SJCRH30 (cell line): ENCODE measurements at regions not wholly inside any gene's neighbourhood (a gene's known extent, or its start where the extent isn't known, plus 50 kb on each side); places are given as distances from the start of the nearest gene placed in this dataset.
A peak's percentile ranks its signal among the peaks of the same experiment; 100 is the strongest.

ENCODE experiments used
- DNase-seq, 2 experiments: peaks; one replicate each; pipeline ENCODE4 v3.0.0-alpha.2; 2015 to 2020
- H3K27ac ChIP-seq: fragments of 250-450 bp; sonication (Bioruptor Pico); 2 replicates; pipeline ENCODE4 v1.5.1; 2020; ENCODE audit warnings: mild to moderate bottlenecking, moderate library complexity
- H3K27me3 ChIP-seq: fragments of 250-450 bp; sonication (Bioruptor Pico); 2 replicates; pipeline ENCODE4 v1.5.1; 2020; ENCODE audit warnings: mild to moderate bottlenecking, moderate library complexity
- H3K36me3 ChIP-seq: fragments of 250-450 bp; sonication (Bioruptor Pico); 2 replicates; pipeline ENCODE4 v1.5.1; 2020; ENCODE audit warnings: mild to moderate bottlenecking, moderate library complexity
- H3K4me1 ChIP-seq: fragments of 250-450 bp; sonication (Bioruptor Pico); 2 replicates; pipeline ENCODE4 v1.5.1; 2020; ENCODE audit warnings: mild to moderate bottlenecking, moderate library complexity
- H3K4me3 ChIP-seq: fragments of 250-450 bp; sonication (Bioruptor Pico); 2 replicates; pipeline ENCODE4 v1.5.1; 2020; ENCODE audit warnings: mild to moderate bottlenecking, moderate library complexity
- H3K9me3 ChIP-seq: fragments of 250-450 bp; sonication (Bioruptor Pico); replicated peaks from 2 replicates; pipeline ENCODE4 v1.5.1; 2020; ENCODE audit warnings: mild to moderate bottlenecking, moderate library complexity

DNA sequence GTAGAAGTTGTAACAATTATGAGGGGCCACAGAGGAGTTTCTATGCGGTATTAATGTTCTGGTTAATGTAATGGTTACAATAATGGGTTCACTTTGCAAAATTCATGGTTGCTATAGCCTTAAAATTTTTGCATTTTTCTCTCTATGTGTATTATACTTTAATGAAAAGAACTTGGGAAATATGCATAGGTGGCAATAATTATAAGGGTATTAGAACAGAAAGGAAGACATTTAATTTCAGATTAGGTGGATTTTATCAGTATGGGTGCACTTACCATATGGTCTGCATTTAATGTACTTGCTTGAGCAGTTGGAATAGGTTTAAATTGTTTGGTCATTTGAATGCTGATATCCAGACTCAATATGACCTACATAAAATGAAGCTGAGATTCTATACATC lies 161.6 kb upstream of the TACR1 start:
- no peaks in the 10 kb centered on the region for H3K4me1 ChIP-seq
- H3K36me3 ChIP-seq: no peaks in the 10 kb centered on the region
- H3K9me3 ChIP-seq: 0 out of 2 replicates have a peak, but pooled peaks cover 3% of the 10 kb centered on the region
- DNase-seq: no peak
- H3K27ac ChIP-seq: no peak overlapping the region
- no peaks in the 10 kb centered on the region for H3K27me3 ChIP-seq
- no peak overlapping the region for H3K4me3 ChIP-seq

GRCh38 chr2:75356865-75357264 lies 157.5 kb upstream of the TACR1 start:
- no peaks in the 10 kb centered on the region for H3K4me1 ChIP-seq
- no peak for DNase-seq
- no peaks in the 10 kb centered on the region for H3K36me3 ChIP-seq
- no peaks in the 10 kb centered on the region for H3K27me3 ChIP-seq
- H3K9me3 ChIP-seq: 0 out of 2 replicates have a peak, but pooled peaks cover 3% of the 10 kb centered on the region
- no peak overlapping the region for H3K4me3 ChIP-seq
- H3K27ac ChIP-seq: no peak overlapping the region

- DNase-seq: no peak
- no peaks in the 10 kb centered on the region; the same call in 1 of the 2 replicates for H3K27me3 ChIP-seq
- no peak overlapping the region for H3K4me3 ChIP-seq
- H3K9me3 ChIP-seq: 0 out of 2 replicates have a peak, but pooled peaks cover 3% of the 10 kb centered on the region
- no peaks in the 10 kb centered on the region for H3K36me3 ChIP-seq
- no peak overlapping the region for H3K27ac ChIP-seq
- H3K4me1 ChIP-seq: no peaks in the 10 kb centered on the region
Observed at GRCh38 chr2:75353131-75353530, 153.8 kb upstream of the TACR1 start.

GRCh38 chr2:75348307-75348706 lies 149.0 kb upstream of the TACR1 start:
- Histone ChIP-seq H3K36me3 (no peaks in the 10 kb centered on the region), H3K27ac (no peak overlapping the region)
- DNase-seq: no peak

GRCh38 chr2:75344146-75344545 lies 144.8 kb upstream of the TACR1 start:
- Histone ChIP-seq H3K27me3 (no peaks in the 10 kb centered on the region; the same call in 1 of the 2 replicates), H3K27ac (no peak overlapping the region), H3K36me3 (no peaks in the 10 kb centered on the region), H3K4me3 (no peak overlapping the region), H3K9me3 (no peaks in the 10 kb centered on the region), H3K4me1 (no peaks in the 10 kb centered on the region; the same call in 1 of the 2 replicates)
- DNase-seq: no peak

More at GRCh38 chr2:75348307-75348706, 149.0 kb upstream of the TACR1 start:
- Histone ChIP-seq H3K4me3 (no peak overlapping the region), H3K9me3 (no peaks in the 10 kb centered on the region), H3K4me1 (no peaks in the 10 kb centered on the region), H3K27me3 (no peaks in the 10 kb centered on the region; the same call in 1 of the 2 replicates)

GRCh38 chr2:75342504-75343175 lies 143.3 kb upstream of the TACR1 start:
- H3K4me1 ChIP-seq: no peaks in the 10 kb centered on the region; the same call in 1 of the 2 replicates
- no peak overlapping the region for H3K4me3 ChIP-seq
- H3K36me3 ChIP-seq: no peaks in the 10 kb centered on the region
- no peaks in the 10 kb centered on the region for H3K27me3 ChIP-seq
- no peaks in the 10 kb centered on the region for H3K9me3 ChIP-seq
- DNase-seq: no peak
- no peak overlapping the region for H3K27ac ChIP-seq

DNA sequence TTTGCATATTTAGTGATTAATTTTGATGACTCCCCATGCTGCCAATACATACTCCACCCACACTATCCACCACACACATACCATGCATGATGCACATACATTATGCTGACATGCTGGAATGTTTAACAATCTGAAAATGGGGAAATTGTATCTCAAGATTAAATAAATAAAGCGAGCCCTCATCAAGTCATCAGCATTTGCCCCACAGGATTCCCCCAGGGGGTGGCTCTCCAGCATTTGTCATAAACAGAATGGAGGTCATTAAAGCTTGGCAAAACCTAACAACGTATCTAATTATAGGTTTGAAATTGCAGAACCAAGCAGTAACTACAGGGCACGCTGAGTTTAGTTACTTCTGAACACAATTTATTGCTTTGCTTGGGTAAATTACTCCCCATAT lies 141.2 kb upstream of the TACR1 start:
- Histone ChIP-seq H3K27me3 (no peaks in the 10 kb centered on the region), H3K4me1 (no peaks in the 10 kb centered on the region; the same call in 1 of the 2 replicates), H3K9me3 (no peaks in the 10 kb centered on the region), H3K27ac (no peak overlapping the region), H3K36me3 (no peaks in the 10 kb centered on the region), H3K4me3 (no peak overlapping the region)
- no peak for DNase-seq

DNA sequence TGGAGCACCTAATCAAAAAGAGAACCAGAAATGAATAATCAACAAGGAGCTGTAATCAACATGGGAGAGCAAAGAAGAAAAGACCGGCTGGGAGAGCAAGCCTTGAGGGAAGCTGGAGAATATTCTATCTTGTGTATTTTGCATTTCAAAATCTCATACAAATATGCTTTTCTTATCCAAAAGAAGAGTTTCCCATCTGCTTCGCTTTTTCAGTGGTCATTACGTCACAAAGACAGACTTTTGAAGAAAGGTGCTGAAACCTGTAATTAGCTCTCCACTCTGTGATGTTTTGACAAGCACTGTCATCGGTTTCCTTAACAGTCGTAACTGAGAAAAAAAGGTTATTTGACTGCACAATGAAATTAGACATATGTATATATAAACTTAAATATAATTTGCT lies 139.1 kb upstream of the TACR1 start:
- no peak overlapping the region for H3K27ac ChIP-seq
- no peak overlapping the region for H3K4me3 ChIP-seq
- H3K9me3 ChIP-seq: no peaks in the 10 kb centered on the region
- no peaks in the 10 kb centered on the region; the same call in 1 of the 2 replicates for H3K4me1 ChIP-seq
- no peaks in the 10 kb centered on the region for H3K36me3 ChIP-seq
- no peaks in the 10 kb centered on the region for H3K27me3 ChIP-seq
- no peak for DNase-seq

GRCh38 chr2:75337619-75338018 lies 138.3 kb upstream of the TACR1 start:
- Histone ChIP-seq H3K27ac (no peak overlapping the region), H3K9me3 (no peaks in the 10 kb centered on the region)

DNA sequence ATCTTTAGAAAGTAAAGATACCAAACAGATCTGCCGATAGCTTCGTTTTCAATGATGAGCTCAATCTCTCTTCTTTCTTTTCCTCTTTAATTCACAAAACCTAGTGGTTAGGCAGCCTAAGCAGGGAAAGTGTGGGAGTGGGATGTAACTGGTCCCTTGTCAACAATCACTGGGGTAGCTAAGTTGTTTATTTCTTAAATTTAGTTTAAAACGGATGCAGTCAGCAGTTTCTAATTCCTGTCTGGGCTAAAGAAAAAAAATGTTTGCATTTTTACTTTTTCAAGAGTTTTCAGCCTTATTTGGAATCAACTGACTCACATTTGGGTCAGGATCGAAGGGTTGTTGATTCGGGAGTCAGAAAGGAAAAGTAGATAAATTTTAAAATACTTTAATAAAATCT lies 137.7 kb upstream of the TACR1 start:
- Histone ChIP-seq H3K9me3 (no peaks in the 10 kb centered on the region), H3K27ac (no peak overlapping the region), H3K36me3 (no peaks in the 10 kb centered on the region), H3K4me1 (no peaks in the 10 kb centered on the region; the same call in 1 of the 2 replicates), H3K27me3 (no peaks in the 10 kb centered on the region), H3K4me3 (no peak overlapping the region)
- DNase-seq: no peak

More at GRCh38 chr2:75337619-75338018, 138.3 kb upstream of the TACR1 start:
- no peak overlapping the region for H3K4me3 ChIP-seq
- no peak for DNase-seq
- H3K27me3 ChIP-seq: no peaks in the 10 kb centered on the region
- no peaks in the 10 kb centered on the region for H3K36me3 ChIP-seq
- H3K4me1 ChIP-seq: no peaks in the 10 kb centered on the region; the same call in 1 of the 2 replicates

DNA sequence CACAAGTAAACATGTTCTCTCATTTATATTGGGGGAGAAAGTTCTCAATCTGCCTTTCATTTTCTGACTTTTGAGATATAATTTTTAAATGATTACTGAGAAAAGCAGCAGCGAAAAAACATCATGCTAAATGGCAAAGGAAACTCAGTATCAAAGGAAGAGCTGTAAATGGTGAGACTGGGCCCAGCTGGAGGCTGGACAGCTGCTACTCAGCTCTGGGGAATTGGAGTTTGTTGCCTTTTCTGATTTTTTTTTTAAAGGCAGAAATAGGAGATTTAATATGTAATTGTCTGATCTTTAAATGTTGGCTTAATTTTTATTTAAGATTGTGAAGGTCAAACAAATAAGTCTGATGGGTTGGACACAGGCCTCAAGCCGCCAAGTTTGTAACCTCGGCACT lies 137.1 kb upstream of the TACR1 start:
- H3K27me3 ChIP-seq: no peaks in the 10 kb centered on the region
- no peak overlapping the region for H3K27ac ChIP-seq
- DNase-seq: peak in 1 of 2 experiments; percentile 16
- no peak overlapping the region for H3K4me3 ChIP-seq
- H3K4me1 ChIP-seq: no peaks in the 10 kb centered on the region; the same call in 1 of the 2 replicates
- peaks cover 3% of the 10 kb centered on the region; the same call in 1 of the 2 replicates for H3K9me3 ChIP-seq
- H3K36me3 ChIP-seq: no peaks in the 10 kb centered on the region

DNA sequence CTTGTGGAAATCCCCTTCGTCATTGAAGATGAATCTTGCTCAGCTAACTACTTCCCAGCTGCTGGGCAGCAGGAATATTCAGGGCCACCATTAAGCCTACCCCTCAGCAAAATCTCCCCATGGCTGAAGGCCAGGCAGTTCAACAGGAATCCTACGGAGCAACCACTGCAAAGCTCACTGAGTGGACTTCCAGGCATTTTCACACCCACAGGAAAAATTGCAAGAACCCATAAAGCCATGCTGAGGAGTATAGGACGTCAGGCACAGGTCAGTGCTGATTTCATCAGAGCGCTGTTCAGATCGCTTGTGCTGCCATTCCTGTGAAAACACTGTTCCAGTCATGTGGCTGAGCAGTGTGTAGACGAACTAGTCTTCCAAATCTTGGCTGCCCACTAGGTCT lies 134.8 kb upstream of the TACR1 start:
- no peaks in the 10 kb centered on the region for H3K27me3 ChIP-seq
- H3K27ac ChIP-seq: no peak overlapping the region
- no peaks in the 10 kb centered on the region for H3K36me3 ChIP-seq
- no peaks in the 10 kb centered on the region for H3K4me1 ChIP-seq
- H3K4me3 ChIP-seq: no peak overlapping the region
- peaks cover 6% of the 10 kb centered on the region for H3K9me3 ChIP-seq
- DNase-seq: no peak

GRCh38 chr2:75333646-75334045 lies 134.3 kb upstream of the TACR1 start:
- no peaks in the 10 kb centered on the region for H3K36me3 ChIP-seq
- peaks cover 6% of the 10 kb centered on the region for H3K9me3 ChIP-seq
- H3K27ac ChIP-seq: no peak overlapping the region
- no peaks in the 10 kb centered on the region for H3K27me3 ChIP-seq
- no peaks in the 10 kb centered on the region for H3K4me1 ChIP-seq
- no peak for DNase-seq
- no peak overlapping the region for H3K4me3 ChIP-seq

GRCh38 chr2:75328156-75328555 lies 128.8 kb upstream of the TACR1 start:
- H3K4me1 ChIP-seq: no peaks in the 10 kb centered on the region
- no peak for DNase-seq
- no peaks in the 10 kb centered on the region for H3K36me3 ChIP-seq
- H3K27ac ChIP-seq: no peak overlapping the region
- no peak overlapping the region for H3K4me3 ChIP-seq
- peaks cover 6% of the 10 kb centered on the region for H3K9me3 ChIP-seq
- no peaks in the 10 kb centered on the region for H3K27me3 ChIP-seq

DNA sequence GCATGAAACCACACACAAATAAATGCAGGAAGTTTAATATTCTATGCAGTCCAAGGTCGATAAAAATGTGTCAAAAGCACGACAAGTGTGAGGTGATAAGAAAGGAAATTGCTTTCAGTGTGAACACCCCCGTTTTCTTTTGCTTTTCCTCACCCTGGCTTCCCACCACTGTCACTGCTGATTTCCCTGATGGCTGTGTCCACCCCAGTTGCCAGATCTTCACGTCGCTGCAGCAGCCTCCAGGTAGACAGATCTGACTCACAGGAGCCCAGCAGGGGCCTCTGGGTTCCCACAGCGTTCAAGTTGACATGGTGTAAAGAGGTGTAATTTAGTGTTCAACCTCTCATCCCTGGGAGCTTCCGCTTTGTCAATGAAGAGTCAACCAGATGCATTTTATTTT lies 128.0 kb upstream of the TACR1 start:
- H3K4me3 ChIP-seq: no peak overlapping the region
- no peak overlapping the region for H3K27ac ChIP-seq
- H3K4me1 ChIP-seq: no peaks in the 10 kb centered on the region
- no peaks in the 10 kb centered on the region for H3K36me3 ChIP-seq
- H3K27me3 ChIP-seq: no peaks in the 10 kb centered on the region
- H3K9me3 ChIP-seq: peaks cover 6% of the 10 kb centered on the region
- DNase-seq: no peak

GRCh38 chr2:75326645-75327044 lies 127.3 kb upstream of the TACR1 start:
- no peaks in the 10 kb centered on the region for H3K27me3 ChIP-seq
- H3K4me1 ChIP-seq: no peaks in the 10 kb centered on the region
- no peak overlapping the region for H3K4me3 ChIP-seq
- peaks cover 4% of the 10 kb centered on the region for H3K9me3 ChIP-seq
- no peak overlapping the region for H3K27ac ChIP-seq
- DNase-seq: no peak
- H3K36me3 ChIP-seq: no peaks in the 10 kb centered on the region
